AG09309 (cell line): ENCODE measurements at regions not wholly inside any gene's neighbourhood (a gene's known extent, or its start where the extent isn't known, plus 50 kb on each side); places are given as distances from the start of the nearest gene placed in this dataset.

Experiments
- DNase-seq: peaks from one replicate; pipeline ENCODE4 v3.0.0-alpha.2; 2010; ENCODE audit warnings: low read depth
- H3K4me3 ChIP-seq: 2 replicates; pipeline ENCODE4 v1.5.1; 2011; ENCODE audit warnings: mild to moderate bottlenecking, low read depth, low read length, moderate library complexity; ENCODE audit not compliant: control insufficient read depth
- CTCF ChIP-seq: IDR thresholded peaks from 2 replicates; pipeline ENCODE4 v1.5.1; 2011; ENCODE audit warnings: mild to moderate bottlenecking, low read depth, low read length, inconsistent platforms; ENCODE audit not compliant: insufficient read depth, control insufficient read depth; ENCODE audit errors: missing control alignments

- DNase-seq = no peak
- TF ChIP-seq CTCF = no peak
- no peak overlapping the region for H3K4me3 ChIP-seq
These were observed 358.5 kb downstream of the RPS24 start for GRCh38 chr10:78392197-78392596.

DNA sequence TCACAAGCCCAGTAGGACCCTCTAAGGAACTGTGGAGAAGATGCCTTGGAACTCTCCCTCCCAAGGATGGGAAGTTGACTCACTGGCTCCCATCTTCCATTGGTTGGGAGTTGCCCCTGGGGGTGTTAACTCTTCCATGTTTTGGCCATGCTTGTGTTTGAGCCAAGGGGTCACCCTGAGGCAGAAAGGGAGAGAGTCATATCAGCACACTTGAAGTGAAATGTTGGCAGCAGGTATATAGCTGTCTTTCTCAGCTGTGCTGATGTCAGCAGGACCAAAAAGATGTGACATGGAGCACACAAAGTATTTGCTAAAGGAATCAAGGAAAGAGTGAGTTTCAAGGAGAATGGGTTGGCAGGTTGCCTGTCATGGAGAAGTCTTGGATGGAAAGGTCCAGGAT is 359.4 kb downstream of the RPS24 start:
- no peak overlapping the region for H3K4me3 ChIP-seq
- DNase-seq = no peak
- no peak for TF ChIP-seq CTCF

- no peak overlapping the region for H3K4me3 ChIP-seq
- no peak for DNase-seq
- no peak for TF ChIP-seq CTCF
These were observed 360.4 kb downstream of the RPS24 start for GRCh38 chr10:78394047-78394446.

GRCh38 chr10:78395162-78395561 is 361.5 kb downstream of the RPS24 start:
- no peak overlapping the region for H3K4me3 ChIP-seq
- no peak for DNase-seq
- TF ChIP-seq CTCF = no peak

- TF ChIP-seq CTCF = no peak
- no peak for DNase-seq
- H3K4me3 ChIP-seq = no peak overlapping the region
These were observed 363.1 kb downstream of the RPS24 start for GRCh38 chr10:78396754-78397153.

GRCh38 chr10:78397786-78398185 is 364.1 kb downstream of the RPS24 start:
- H3K4me3 ChIP-seq = no peak overlapping the region
- TF ChIP-seq CTCF = no peak
- DNase-seq = no peak

- no peak overlapping the region for H3K4me3 ChIP-seq
- no peak for TF ChIP-seq CTCF
- DNase-seq = no peak
These were observed 364.7 kb downstream of the RPS24 start for GRCh38 chr10:78398382-78398781.
